TTC549 (cell line): ENCODE measurements at regions not wholly inside any gene's neighbourhood (a gene's known extent, or its start where the extent isn't known, plus 50 kb on each side); places are given as distances from the start of the nearest gene placed in this dataset.

ENCODE experiments used
- FAIRE-seq: peaks from 2 replicates; lab custom pipeline; 2012; peaks lifted over from hg19 to GRCh38; lab: Jason Lieb, UNC

- FAIRE-seq = no peak
These were observed 1283.7 kb downstream of the MRPL39 start for GRCh38 chr21:24323536-24323935.

GRCh38 chr21:24316277-24316922 lies 1290.9 kb downstream of the MRPL39 start:
- FAIRE-seq = no peak

- FAIRE-seq = no peak
These were observed 1296.5 kb downstream of the MRPL39 start for GRCh38 chr21:24310788-24311187.

DNA sequence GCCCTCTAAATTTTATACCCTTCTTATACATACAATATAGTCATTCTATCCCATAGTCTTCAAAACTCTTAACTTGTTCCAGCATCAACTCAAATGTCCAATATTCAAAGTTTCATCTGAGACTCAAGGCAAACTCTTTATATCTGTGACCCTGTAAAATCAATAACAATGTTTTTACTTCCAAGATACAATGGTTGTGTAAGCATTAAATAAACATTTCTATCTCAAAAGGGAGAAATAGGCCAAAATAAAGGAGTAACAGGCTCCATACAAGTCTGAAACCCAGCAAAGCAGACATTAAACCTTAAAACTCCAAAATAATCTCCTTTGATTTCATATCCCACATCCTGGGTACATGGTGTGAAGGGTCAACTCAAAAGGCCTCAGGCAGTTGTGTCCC lies 1299.1 kb downstream of the MRPL39 start:
- FAIRE-seq = no peak

GRCh38 chr21:24302400-24302799 lies 1304.9 kb downstream of the MRPL39 start:
- no peak for FAIRE-seq

GRCh38 chr21:24298040-24298439 lies 1309.2 kb downstream of the MRPL39 start:
- FAIRE-seq = no peak

GRCh38 chr21:24294171-24294570 lies 1313.1 kb downstream of the MRPL39 start:
- no peak for FAIRE-seq

GRCh38 chr21:24290151-24290833 lies 1317.0 kb downstream of the MRPL39 start:
- FAIRE-seq = no peak

DNA sequence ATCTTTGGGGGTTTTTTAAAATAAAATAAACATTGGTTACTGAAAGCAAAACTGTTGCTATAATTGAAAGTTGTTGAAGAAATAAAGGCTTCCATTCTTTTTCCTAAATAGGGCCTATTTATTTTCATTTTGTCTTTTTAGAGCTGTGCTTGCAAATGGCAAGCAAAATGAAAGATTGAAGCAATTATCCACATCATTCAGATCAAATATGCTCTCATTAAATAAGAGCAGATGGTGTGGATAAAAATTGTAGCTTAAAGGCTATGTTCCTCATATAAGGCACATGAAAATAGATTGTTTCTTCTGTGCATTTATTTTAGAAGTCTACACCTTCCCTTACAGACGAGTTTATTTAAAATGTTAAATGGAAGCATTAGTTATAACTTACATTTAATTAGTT lies 1317.7 kb downstream of the MRPL39 start:
- no peak for FAIRE-seq

- FAIRE-seq = no peak
These were observed 1326.7 kb downstream of the MRPL39 start for GRCh38 chr21:24280596-24280995.

- FAIRE-seq = no peak
These were observed 1328.6 kb downstream of the MRPL39 start for GRCh38 chr21:24278711-24279110.

DNA sequence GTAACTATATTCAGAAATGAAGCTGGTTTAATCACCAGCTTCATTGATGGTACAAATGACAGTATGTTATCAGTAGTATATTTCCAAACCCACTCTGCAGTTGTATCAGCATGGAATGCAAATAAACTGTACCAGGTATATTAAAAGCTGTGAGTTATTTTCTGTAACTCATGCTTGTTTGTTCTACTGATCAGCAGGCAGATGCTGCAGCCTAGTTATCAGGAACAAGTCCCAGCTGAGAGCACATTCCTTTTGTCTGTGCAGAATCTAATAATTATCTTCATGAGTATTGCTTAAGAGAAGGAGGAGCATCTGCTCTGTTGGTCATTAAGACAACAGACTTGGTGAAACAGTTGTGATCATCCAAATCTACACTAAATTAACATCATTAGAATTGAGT lies 1331.1 kb downstream of the MRPL39 start:
- FAIRE-seq = no peak

DNA sequence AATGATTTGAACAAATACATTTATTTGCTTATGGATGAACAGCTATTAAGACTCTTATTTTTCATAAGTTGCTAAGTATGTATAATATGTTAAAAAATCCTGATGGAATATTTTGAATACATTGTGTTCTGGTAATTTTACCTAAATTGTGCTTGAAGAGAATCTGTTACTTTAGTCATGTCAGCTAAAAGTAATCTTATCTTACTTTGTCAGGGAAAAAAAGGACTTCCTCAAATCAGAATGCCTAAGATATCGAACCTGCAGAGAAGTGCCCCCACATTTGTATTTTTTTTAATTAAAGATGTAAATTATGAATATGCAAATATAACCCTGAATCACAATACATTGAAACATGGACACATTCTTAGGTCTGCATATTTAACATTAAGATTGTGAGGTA lies 1331.7 kb downstream of the MRPL39 start:
- no peak for FAIRE-seq

DNA sequence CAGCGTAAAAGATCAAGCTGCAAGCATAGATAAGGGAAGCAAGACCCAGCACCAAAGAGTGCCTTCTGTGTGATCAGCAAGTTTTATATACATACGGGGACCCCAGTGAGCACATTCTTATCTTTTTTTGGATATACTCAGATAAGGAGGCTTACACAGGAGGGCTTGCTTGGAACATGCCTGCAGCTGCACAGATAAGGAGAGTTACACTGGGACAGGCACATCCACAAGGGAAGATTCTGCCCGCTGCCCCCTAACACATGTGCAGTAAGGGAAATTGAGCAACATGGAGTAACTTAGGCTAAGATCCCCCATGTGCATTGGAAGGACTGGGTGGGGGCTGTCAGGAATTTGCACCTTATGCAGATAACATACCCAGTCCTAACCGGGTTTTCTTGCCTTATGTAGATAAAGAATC lies 1334.8 kb downstream of the MRPL39 start:
- FAIRE-seq = no peak

DNA sequence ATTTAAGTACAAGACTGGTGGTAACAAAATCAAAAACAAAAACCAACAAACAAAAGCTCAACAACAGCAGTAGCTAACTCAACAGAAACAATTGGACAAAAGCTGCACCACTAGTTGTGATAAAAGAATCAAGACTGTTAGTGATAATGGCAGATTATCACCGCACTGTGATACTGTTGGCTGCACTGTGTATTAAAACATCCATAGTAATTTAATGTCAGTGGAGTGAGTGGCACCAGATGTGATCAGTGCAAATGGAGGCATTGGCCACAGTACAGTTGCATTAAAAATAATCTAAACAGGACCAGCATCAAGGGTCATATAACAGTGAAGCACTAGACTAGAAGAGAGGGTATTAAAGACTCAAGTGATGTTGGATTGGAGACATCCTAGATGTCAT lies 1341.3 kb downstream of the MRPL39 start:
- no peak for FAIRE-seq

DNA sequence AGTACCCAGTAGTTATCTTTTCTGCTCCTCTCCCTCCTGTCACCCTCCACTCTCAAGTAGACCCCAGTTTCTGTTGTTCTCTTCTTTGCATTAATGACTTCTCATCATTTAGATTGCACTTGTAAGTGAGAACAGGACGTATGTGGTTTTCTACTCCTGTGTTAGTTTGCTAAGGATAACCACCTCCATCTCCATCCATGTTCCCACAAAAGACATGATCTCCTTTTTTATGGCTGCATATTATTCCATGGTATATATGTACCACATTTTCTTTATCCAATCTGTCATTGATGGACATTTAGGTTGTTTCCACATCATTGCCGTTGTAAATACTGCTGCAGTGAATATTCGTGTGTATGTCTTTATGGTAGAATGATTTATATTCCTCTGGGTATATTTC lies 1346.5 kb downstream of the MRPL39 start:
- FAIRE-seq = no peak

GRCh38 chr21:24259241-24259640 lies 1348.0 kb downstream of the MRPL39 start:
- no peak for FAIRE-seq

DNA sequence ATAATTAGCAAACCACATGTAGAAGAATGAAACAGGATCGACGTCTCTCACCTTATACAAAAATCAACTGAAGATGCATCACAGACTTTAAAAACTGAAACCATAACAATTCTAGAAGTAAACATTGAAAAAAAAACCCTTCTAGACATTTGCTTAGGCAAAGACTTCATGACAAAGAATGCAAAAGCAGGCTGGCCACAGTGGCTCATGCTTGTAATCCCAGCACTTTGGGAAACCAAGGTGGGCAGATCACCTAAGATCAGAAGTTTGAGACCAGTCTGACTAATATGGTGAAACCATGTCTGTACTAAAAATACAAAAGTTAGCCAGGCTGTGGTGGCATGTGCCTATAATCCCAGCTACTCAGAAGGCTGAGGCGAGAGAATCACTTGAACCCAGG lies 1351.7 kb downstream of the MRPL39 start:
- FAIRE-seq = no peak

DNA sequence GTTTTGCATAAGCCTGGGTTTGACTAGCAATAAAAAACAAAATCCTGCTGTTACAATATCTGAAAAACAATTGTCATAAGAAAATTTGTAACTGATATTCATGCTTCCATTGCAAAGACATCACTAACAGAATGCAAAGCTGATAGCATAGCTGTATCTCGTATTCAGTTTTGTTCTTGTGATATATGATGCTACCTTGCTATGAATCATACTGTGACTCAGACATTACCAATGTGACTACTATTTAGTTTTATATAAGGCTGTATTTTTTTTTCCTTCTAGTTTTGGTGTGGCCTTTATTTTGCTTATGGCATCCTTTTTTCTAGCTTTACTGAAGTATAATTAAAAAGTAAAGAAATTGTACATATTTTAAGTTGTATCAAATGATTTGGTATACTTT lies 1381.8 kb downstream of the MRPL39 start:
- FAIRE-seq = no peak

DNA sequence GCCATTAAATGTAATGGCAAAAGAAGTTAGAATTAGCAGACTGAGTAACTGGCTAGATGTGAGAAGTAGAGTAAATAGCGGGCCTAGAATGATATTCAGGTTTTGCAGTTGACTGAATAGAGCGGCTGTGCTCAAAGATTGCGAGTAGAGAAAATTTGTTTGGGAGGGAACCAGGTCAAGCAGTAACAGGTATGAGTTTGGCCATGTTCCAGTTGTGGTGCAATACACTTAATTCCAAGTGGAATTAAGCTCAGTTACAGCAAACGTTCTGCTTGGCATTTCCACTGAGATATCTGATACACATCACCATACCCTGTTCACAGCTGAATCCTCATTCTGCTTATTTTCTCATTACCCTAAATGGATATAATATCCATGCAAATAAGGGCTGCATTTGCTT lies 1382.9 kb downstream of the MRPL39 start:
- no peak for FAIRE-seq

- no peak for FAIRE-seq
These were observed 1383.7 kb downstream of the MRPL39 start for GRCh38 chr21:24223624-24224023.

- FAIRE-seq = no peak
These were observed 1384.6 kb downstream of the MRPL39 start for GRCh38 chr21:24222676-24223075.

- FAIRE-seq = no peak
These were observed 1386.8 kb downstream of the MRPL39 start for GRCh38 chr21:24220446-24220845.

GRCh38 chr21:24217151-24217550 lies 1390.1 kb downstream of the MRPL39 start:
- no peak for FAIRE-seq
